Natural killer cell (primary cell): ENCODE measurements at regions not wholly inside any gene's neighbourhood (a gene's known extent, or its start where the extent isn't known, plus 50 kb on each side); places are given as distances from the start of the nearest gene placed in this dataset.

Source experiments
- ATAC-seq, 3 donors: fragments of 150-1000 bp in 2 of 3; fragments of 200-7000 bp in 1 of 3; cut with Tn5 transposase; 1 replicate in 1 of 3; 2 replicates in 2 of 3; pipeline ENCODE4 v1.10.0; 2021; ENCODE audit warnings: mild to moderate bottlenecking in 2 of 3, moderate library complexity in 2 of 3
- DNase-seq, 2 donors: peaks; one replicate each; pipeline versions ENCODE4 v3.0.0 to v3.0.0-alpha.2; 2013 to 2021; ENCODE audit warnings: mixed read lengths in 1 of 2
- H3K27ac ChIP-seq: one replicate; pipeline ENCODE4 v1.5.1; 2013; ENCODE audit warnings: mild to moderate bottlenecking, low read length
- H3K27me3 ChIP-seq: one replicate; pipeline ENCODE4 v1.6.1; 2013; ENCODE audit warnings: low read length; ENCODE audit not compliant: control insufficient read depth, insufficient read depth
- H3K36me3 ChIP-seq: one replicate; pipeline ENCODE4 v1.6.1; 2013; ENCODE audit warnings: low read length; ENCODE audit not compliant: control insufficient read depth, insufficient read depth
- H3K4me1 ChIP-seq: one replicate; pipeline ENCODE4 v1.6.1; 2013; ENCODE audit warnings: low read length; ENCODE audit not compliant: control insufficient read depth, insufficient read depth
- H3K4me3 ChIP-seq: one replicate; pipeline ENCODE4 v1.5.1; 2013; ENCODE audit warnings: low read length
- H3K9me3 ChIP-seq: one replicate; pipeline ENCODE4 v1.6.1; 2013; ENCODE audit warnings: low read length; ENCODE audit not compliant: control insufficient read depth, insufficient read depth
- H3K27ac Mint-ChIP-seq, 2 donors: one replicate each; pipeline ENCODE4 v1.8.0; 2022; ENCODE audit warnings: mild to moderate bottlenecking in 2 of 2, mixed read lengths in 2 of 2, moderate library complexity in 1 of 2
- H3K27me3 Mint-ChIP-seq, 2 donors: one replicate each; pipeline ENCODE4 v1.8.0; 2022; ENCODE audit warnings: low read depth in 2 of 2, mixed read lengths in 2 of 2
- H3K36me3 Mint-ChIP-seq: one replicate; pipeline ENCODE4 v1.8.0; 2022; ENCODE audit warnings: mixed read lengths
- H3K4me1 Mint-ChIP-seq, 2 donors: one replicate each; pipeline ENCODE4 v1.8.0; 2022; ENCODE audit warnings: mixed read lengths in 2 of 2
- H3K4me3 Mint-ChIP-seq: one replicate; pipeline ENCODE4 v1.8.0; 2022; ENCODE audit warnings: mild to moderate bottlenecking, moderate library complexity, mixed read lengths
- H3K9me3 Mint-ChIP-seq, 2 donors: one replicate each; pipeline ENCODE4 v1.8.0; 2022; ENCODE audit warnings: mixed read lengths in 2 of 2
- WGBS: methylation state at CpG from one replicate; pipeline ENCODE4 v1.1.7; 2013; ENCODE audit warnings: missing lambda C conversion rate; ENCODE audit not compliant: insufficient coverage; 5-methylcytosine and 5-hydroxymethylcytosine counted together
- intact Hi-C: fragments of 100-400 bp; cut with micrococcal nuclease; formaldehyde crosslinking; loops from one replicate; pipeline ENCODE4 v1.14.2; 2022
- TF ChIP-seq, protein P1 (sequence below): fragments of 200-600 bp; IDR thresholded peaks from one replicate; pipeline ENCODE4 v1.8.0; 2022; ENCODE audit warnings: antibody characterized with exemption

- H3K9me3 ChIP-seq = no peaks in the 10 kb centered on the region
- H3K4me3 ChIP-seq = no peak overlapping the region
- 87% methylated on average over 2 of the region's 2 CpGs for WGBS
- H3K27me3 ChIP-seq = no peaks in the 10 kb centered on the region
- no peaks in the 10 kb centered on the region for H3K4me1 ChIP-seq
- Mint-ChIP-seq H3K27me3 (peaks cover 0 to 9% of the 10 kb centered on the region in 2 donors), H3K4me3 (no peak overlapping the region), H3K9me3 (no peaks in the 10 kb centered on the region), H3K4me1 (no peaks in the 10 kb centered on the region), H3K36me3 (no peaks in the 10 kb centered on the region), H3K27ac (no peak overlapping the region)
- H3K36me3 ChIP-seq = no peaks in the 10 kb centered on the region
- DNase-seq = no peak
- peak in 1 of 3 donors; percentile 22 for ATAC-seq
- TF ChIP-seq, protein P1, sequence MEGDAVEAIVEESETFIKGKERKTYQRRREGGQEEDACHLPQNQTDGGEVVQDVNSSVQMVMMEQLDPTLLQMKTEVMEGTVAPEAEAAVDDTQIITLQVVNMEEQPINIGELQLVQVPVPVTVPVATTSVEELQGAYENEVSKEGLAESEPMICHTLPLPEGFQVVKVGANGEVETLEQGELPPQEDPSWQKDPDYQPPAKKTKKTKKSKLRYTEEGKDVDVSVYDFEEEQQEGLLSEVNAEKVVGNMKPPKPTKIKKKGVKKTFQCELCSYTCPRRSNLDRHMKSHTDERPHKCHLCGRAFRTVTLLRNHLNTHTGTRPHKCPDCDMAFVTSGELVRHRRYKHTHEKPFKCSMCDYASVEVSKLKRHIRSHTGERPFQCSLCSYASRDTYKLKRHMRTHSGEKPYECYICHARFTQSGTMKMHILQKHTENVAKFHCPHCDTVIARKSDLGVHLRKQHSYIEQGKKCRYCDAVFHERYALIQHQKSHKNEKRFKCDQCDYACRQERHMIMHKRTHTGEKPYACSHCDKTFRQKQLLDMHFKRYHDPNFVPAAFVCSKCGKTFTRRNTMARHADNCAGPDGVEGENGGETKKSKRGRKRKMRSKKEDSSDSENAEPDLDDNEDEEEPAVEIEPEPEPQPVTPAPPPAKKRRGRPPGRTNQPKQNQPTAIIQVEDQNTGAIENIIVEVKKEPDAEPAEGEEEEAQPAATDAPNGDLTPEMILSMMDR = no peak
- H3K27ac ChIP-seq = no peak overlapping the region
- intact Hi-C loops = no loop called here
Observed at GRCh38 chr20:60467078-60467477, 508.9 kb downstream of the CDH26 start.

- Mint-ChIP-seq H3K9me3 (no peaks in the 10 kb centered on the region), H3K27me3 (peaks cover 0 to 10% of the 10 kb centered on the region in 2 donors), H3K4me3 (no peak overlapping the region), H3K36me3 (no peaks in the 10 kb centered on the region), H3K27ac (no peak overlapping the region), H3K4me1 (no peaks in the 10 kb centered on the region)
- TF ChIP-seq, protein P1 = no peak
- ATAC-seq (no peak), DNase-seq (no peak)
- 84% methylated on average over 2 of the region's 4 CpGs for WGBS
- H3K4me3 ChIP-seq = no peak overlapping the region
- no peaks in the 10 kb centered on the region for H3K27me3 ChIP-seq
- intact Hi-C loops = no loop called here
- H3K4me1 ChIP-seq = no peaks in the 10 kb centered on the region
- no peaks in the 10 kb centered on the region for H3K9me3 ChIP-seq
- H3K36me3 ChIP-seq = no peaks in the 10 kb centered on the region
- H3K27ac ChIP-seq = no peak overlapping the region
Observed at GRCh38 chr20:60467771-60468170, 509.5 kb downstream of the CDH26 start.

DNA sequence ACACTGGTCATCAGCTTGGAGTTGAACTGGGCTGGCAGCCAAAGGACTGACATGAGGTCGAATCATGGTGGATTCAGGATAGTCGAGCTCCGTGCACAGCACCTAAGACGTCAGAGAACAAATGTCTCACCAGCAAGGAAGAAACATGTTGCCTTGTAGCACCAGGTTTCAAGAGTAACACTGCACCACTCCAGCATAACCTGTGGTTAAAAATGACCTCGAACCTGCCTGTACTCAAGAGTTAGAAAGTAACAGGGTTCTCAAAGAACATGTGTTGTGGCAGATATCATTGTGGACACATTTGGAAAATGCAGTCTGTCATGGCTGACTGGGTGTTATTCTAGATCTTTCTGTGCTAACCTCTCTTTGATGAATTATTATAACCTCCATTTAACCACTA lies 511.6 kb downstream of the CDH26 start:
- H3K9me3 Mint-ChIP-seq = no peaks in the 10 kb centered on the region
- H3K4me1 ChIP-seq = no peaks in the 10 kb centered on the region
- H3K4me3 ChIP-seq = no peak overlapping the region
- ATAC-seq = no peak
- no peaks in the 10 kb centered on the region for H3K36me3 ChIP-seq
- H3K27ac ChIP-seq = no peak overlapping the region
- 80% methylated on average over 5 of the region's 5 CpGs for WGBS
- H3K4me1 Mint-ChIP-seq = no peaks in the 10 kb centered on the region
- no peak overlapping the region for H3K27ac Mint-ChIP-seq
- TF ChIP-seq, protein P1 = no peak
- intact Hi-C loops = no loop called here
- no peaks in the 10 kb centered on the region for H3K36me3 Mint-ChIP-seq
- no peaks in the 10 kb centered on the region for H3K9me3 ChIP-seq
- DNase-seq = no peak
- H3K4me3 Mint-ChIP-seq = no peak overlapping the region
- no peaks in the 10 kb centered on the region for H3K27me3 ChIP-seq
- peaks cover 0 to 10% of the 10 kb centered on the region in 2 donors for H3K27me3 Mint-ChIP-seq

DNA sequence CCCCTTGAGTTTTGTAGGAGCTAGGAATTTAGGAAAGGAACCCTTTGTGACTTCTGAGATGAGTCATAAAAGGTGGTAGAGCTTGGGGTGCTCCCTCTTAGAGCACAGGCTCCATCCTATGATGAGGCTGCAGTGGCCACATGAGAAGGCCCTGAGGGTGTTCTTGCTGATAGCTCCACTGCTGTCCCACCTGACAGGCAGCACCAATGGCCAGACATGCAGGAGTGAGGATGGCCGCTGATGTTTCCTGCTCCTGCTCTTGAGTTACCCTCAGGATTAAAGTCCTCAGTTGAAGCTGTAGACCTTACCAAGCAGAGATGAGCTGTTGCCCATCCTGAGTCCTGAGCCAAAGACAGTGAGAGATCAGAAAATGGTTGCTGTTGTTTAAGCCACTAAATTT lies 512.1 kb downstream of the CDH26 start:
- DNase-seq = no peak
- TF ChIP-seq, protein P1 = no peak
- Histone ChIP-seq H3K27me3 (no peaks in the 10 kb centered on the region), H3K4me3 (no peak overlapping the region), H3K4me1 (no peaks in the 10 kb centered on the region), H3K36me3 (no peaks in the 10 kb centered on the region), H3K27ac (no peak overlapping the region), H3K9me3 (no peaks in the 10 kb centered on the region)
- ATAC-seq = no peak
- no peaks in the 10 kb centered on the region for H3K4me1 Mint-ChIP-seq
- H3K27ac Mint-ChIP-seq = no peak overlapping the region
- H3K27me3 Mint-ChIP-seq = peaks cover 0 to 10% of the 10 kb centered on the region in 2 donors
- H3K36me3 Mint-ChIP-seq = no peaks in the 10 kb centered on the region
- no peaks in the 10 kb centered on the region for H3K9me3 Mint-ChIP-seq
- intact Hi-C loops = no loop called here
- 93% methylated on average over 1 of the region's 1 CpG for WGBS
- H3K4me3 Mint-ChIP-seq = no peak overlapping the region
